Heart right ventricle (tissue), 16 donors: ENCODE measurements at regions not wholly inside any gene's neighbourhood (a gene's known extent, or its start where the extent isn't known, plus 50 kb on each side); places are given as distances from the start of the nearest gene placed in this dataset.
"Not testable (repeated sequence)": the region's sequence is repeated elsewhere in the genome, so short reads cannot be mapped to it uniquely, and the experiment has no call there.

ENCODE experiments used
- ATAC-seq, 8 donors: fragments of 200-7000 bp; cut with Tn5 transposase; one replicate each; pipeline ENCODE4 v1.9.1; 2020; ENCODE audit warnings: mild to moderate bottlenecking in 8 of 8, moderate library complexity in 8 of 8, moderate number of reproducible peaks in 1 of 8
- DNase-seq, 2 donors: peaks; one replicate each; pipeline ENCODE4 v3.0.0-alpha.2; 2020
- H3K27ac ChIP-seq, 10 donors: fragments of 200-600 bp; sonication (generic) in 2 of 10; one replicate each; pipeline versions ENCODE4 v1.5.0 to v1.8.0; 2020 to 2022; ENCODE audit warnings: mild to moderate bottlenecking in 3 of 10
- H3K27me3 ChIP-seq, 7 donors: fragments of 200-600 bp; one replicate each; pipeline ENCODE4 v1.8.0; 2021 to 2022; ENCODE audit warnings: mild to moderate bottlenecking in 2 of 7
- H3K36me3 ChIP-seq, 9 donors: fragments of 200-600 bp; sonication (generic) in 1 of 9; one replicate each; pipeline versions ENCODE4 v1.5.0 to v1.8.0; 2020 to 2022; ENCODE audit warnings: mild to moderate bottlenecking in 2 of 9
- H3K4me1 ChIP-seq, 9 donors: fragments of 200-600 bp; sonication (generic) in 1 of 9; one replicate each; pipeline versions ENCODE4 v1.5.0 to v1.8.0; 2020 to 2022; ENCODE audit warnings: mild to moderate bottlenecking in 4 of 9
- H3K4me3 ChIP-seq, 10 donors: fragments of 200-600 bp; sonication (generic) in 2 of 10; one replicate each; pipeline versions ENCODE4 v1.5.0 to v1.8.0; 2020 to 2022; ENCODE audit warnings: mild to moderate bottlenecking in 7 of 10, moderate library complexity in 2 of 10
- H3K9me3 ChIP-seq, 11 donors: fragments of 200-600 bp in 10 of 11; sonication (generic) in 2 of 11; one replicate each; pipeline versions ENCODE4 v1.5.0 to v1.8.0; 2013 to 2022; ENCODE audit warnings: mild to moderate bottlenecking in 2 of 11, control low read depth in 1 of 11, moderate library complexity in 1 of 11
- WGBS, 2 donors: extraction: QIAGEN DNeasy Blood & Tissue Kit; methylation state at CpG; one replicate each; pipeline ENCODE4 v1.1.7; 2013; ENCODE audit warnings: inconsistent platforms in 1 of 2; 5-methylcytosine and 5-hydroxymethylcytosine counted together
- intact Hi-C, 10 donors: fragments of 100-400 bp; cut with DNase I; formaldehyde crosslinking; loops; one replicate each; pipeline versions ENCODE4 v1.11.1 to v1.14.2; 2022
- TF ChIP-seq, protein P1 (sequence below), 9 donors: fragments of 200-600 bp; sonication (generic) in 2 of 9; IDR thresholded peaks; one replicate each; pipeline versions ENCODE4 v1.5.0 to v1.8.0; 2021 to 2022; ENCODE audit warnings: antibody characterized with exemption in 9 of 9, mild to moderate bottlenecking in 5 of 9, moderate library complexity in 1 of 9
- donor health status: Arrhythmogenic right ventricular cardiomyopathy.
- donor health status: ischemic (EF 13 %, LVEDD 7.1; RV severe dilation, severe dysfunction).
- donor health status: healthy with polysubstance abuse.
- donor health status: DM: no; HTN: yes; CAD: no.
- donor health status: DM: no; HTN: no; CAD: no.
- donor health status: ischemic (EF 25% LVEDD 6.9; RV normal size, moderate dysfunction).
- donor health status: ischemic (EF 25% LVEDD 5.7; RV mildly dilated, moderate dysfunction).
- donor health status: healthy.
- donor health status: DM: yes; HTN: yes; CAD: no.
- donor health status: Ischemic cardiomyopathy.
- donor health status: ischemic (EF 35%, LVEDD 5.7; RV mildly dilated, moderate dysfunction).
- donor health status: nonischemic (EF 11% LVEDD 7.7; RV severe dilation, severe dysfunction).
- donor health status: DM: yes; HTN: yes; CAD: no.
- donor health status: PGD.
- donor health status: ischemic (EF 29% LVEDD 5.4; RV normal size, mild dysfunction).
- donor health status: nonischemic (EF 23%, LVEDD 6.1; RV moderate dilation, normal function).

DNA sequence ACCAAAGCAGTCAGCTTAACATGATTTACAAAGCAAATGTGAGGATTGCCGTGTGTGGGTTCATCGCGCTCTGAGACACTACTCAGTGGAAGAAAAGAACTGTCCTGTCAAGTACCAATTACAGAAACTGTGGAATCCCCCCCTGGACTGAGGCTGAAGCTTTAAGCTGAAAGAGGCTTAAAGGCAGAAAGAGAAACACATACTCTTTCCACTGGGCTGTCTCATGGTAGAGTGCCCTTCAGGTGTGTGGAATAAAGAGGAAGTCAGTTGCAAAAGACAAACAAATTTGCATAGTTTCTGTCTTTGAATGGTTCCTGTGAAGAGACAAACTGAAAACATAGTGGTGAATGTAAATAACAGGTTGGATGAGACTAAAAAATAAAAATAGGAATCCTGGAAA is 560.4 kb upstream of the SYNCRIP start:
- TF ChIP-seq, protein P1, sequence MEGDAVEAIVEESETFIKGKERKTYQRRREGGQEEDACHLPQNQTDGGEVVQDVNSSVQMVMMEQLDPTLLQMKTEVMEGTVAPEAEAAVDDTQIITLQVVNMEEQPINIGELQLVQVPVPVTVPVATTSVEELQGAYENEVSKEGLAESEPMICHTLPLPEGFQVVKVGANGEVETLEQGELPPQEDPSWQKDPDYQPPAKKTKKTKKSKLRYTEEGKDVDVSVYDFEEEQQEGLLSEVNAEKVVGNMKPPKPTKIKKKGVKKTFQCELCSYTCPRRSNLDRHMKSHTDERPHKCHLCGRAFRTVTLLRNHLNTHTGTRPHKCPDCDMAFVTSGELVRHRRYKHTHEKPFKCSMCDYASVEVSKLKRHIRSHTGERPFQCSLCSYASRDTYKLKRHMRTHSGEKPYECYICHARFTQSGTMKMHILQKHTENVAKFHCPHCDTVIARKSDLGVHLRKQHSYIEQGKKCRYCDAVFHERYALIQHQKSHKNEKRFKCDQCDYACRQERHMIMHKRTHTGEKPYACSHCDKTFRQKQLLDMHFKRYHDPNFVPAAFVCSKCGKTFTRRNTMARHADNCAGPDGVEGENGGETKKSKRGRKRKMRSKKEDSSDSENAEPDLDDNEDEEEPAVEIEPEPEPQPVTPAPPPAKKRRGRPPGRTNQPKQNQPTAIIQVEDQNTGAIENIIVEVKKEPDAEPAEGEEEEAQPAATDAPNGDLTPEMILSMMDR (IDR thresholded peaks at IDR 0.05), result no peak
- no peaks in the 10 kb centered on the region for H3K36me3 ChIP-seq
- WGBS, 2 donors, result 95 to 96% methylated on average over 3 of the region's 3 CpGs
- H3K27me3 ChIP-seq, result no peaks in the 10 kb centered on the region
- DNase-seq, result no peak
- H3K9me3 ChIP-seq, result peaks cover 0 to 29% (median 0%) of the 10 kb centered on the region in 11 donors
- no peak overlapping the region for H3K27ac ChIP-seq
- H3K4me1 ChIP-seq, result no peaks in the 10 kb centered on the region
- H3K4me3 ChIP-seq, result no peak overlapping the region
- intact Hi-C loops, result no loop called here
- ATAC-seq, result no peak

DNA sequence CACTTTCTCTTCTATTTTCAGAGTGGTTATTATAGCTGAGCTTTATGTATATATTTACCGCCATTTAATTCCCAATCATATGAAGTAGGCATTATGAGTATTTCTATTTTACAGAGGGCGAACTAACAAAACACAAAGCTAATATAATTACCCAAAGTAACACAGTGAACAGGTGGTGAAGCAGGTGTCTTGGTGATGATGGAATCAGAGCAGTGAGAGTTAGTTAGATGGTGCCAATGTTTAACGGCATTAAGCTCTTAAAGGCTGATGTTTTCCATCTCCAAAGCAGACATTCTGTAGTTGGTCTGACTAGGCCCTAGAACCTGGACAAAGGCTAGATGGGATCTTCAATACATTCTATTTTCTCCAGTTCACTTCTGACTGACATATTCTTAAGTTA is 551.1 kb upstream of the SYNCRIP start:
- TF ChIP-seq, protein P1 (IDR thresholded peaks at IDR 0.05), result no peak
- 85 to 88% methylated on average over 3 of the region's 3 CpGs for WGBS, 2 donors

DNA sequence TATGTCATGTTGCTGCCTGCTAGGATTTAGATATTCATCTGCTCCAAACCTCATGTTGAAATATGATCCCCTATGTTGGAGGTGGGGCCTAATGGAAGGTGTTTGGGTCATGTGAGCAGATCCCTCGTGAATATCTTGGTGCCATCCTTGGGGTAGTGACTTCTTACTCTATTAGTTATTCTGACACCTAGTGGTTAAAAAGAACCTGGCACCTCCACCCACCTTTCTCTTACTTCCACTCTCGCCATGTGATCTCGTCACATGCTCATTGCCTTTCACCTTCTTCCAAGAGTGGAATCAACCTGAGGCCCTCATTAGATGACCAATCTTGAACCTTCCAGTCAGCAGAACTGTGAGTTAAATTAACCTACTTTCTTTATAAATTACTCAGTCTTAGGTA is 549.4 kb upstream of the SYNCRIP start:
- H3K9me3 ChIP-seq, result no peaks in the 10 kb centered on the region
- no peaks in the 10 kb centered on the region for H3K36me3 ChIP-seq
- TF ChIP-seq, protein P1 (IDR thresholded peaks at IDR 0.05), result peak in 3 of 9 donors; percentile 15 to 29 (median 18)
- H3K27me3 ChIP-seq, result no peaks in the 10 kb centered on the region
- intact Hi-C loops, result no loop called here
- H3K27ac ChIP-seq, result no peak overlapping the region
- no peak overlapping the region for H3K4me3 ChIP-seq
- ATAC-seq (no peak), DNase-seq (no peak)
- WGBS, 2 donors, result 56 to 66% methylated on average over 3 of the region's 3 CpGs
- no peaks in the 10 kb centered on the region for H3K4me1 ChIP-seq

More for the DNA sequence above, 551.1 kb upstream of the SYNCRIP start:
- DNase-seq, result no peak
- H3K36me3 ChIP-seq, result no peaks in the 10 kb centered on the region
- no peaks in the 10 kb centered on the region for H3K4me1 ChIP-seq
- intact Hi-C loops, result no loop called here
- no peaks in the 10 kb centered on the region for H3K27me3 ChIP-seq
- no peak overlapping the region for H3K4me3 ChIP-seq
- H3K9me3 ChIP-seq, result no peaks in the 10 kb centered on the region
- ATAC-seq, result no peak
- H3K27ac ChIP-seq, result no peak overlapping the region

DNA sequence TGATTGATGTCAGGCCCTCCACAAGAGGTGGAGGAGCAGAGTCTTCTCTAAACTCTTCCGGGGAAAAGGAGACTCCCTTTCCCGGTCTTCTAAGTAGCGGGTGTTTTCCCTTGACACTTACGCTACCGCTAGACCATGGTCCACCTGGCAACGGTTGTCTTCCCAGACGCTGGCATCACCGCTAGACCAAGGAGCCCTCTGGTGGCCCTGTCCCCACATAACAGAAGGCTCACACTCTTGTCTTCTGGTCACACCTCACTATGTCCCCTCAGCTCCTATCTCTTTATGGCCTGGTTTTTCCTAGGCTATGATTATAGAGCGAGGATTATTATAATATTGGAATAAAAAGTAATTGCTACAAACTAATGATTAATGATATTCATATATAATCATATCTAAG is 532.5 kb upstream of the SYNCRIP start:
- H3K36me3 ChIP-seq, H3K4me3 ChIP-seq, ATAC-seq, H3K27ac ChIP-seq, H3K27me3 ChIP-seq, H3K4me1 ChIP-seq, H3K9me3 ChIP-seq: not testable (repeated sequence)
- peak in 1 of 2 donors; percentile 13 for DNase-seq
- WGBS, 2 donors, result 40 to 47% methylated on average over 9 of the region's 9 CpGs
- intact Hi-C loops, result loop anchor here in 2 of 10 donors (5.0 to 10.0 kb wide), 2 partner anchors 250 to 253 kb away; no protein-coding TSS in a partner anchor
- TF ChIP-seq, protein P1 (IDR thresholded peaks at IDR 0.05), result peak in 5 of 9 donors; percentile 5 to 31 (median 19)
